Activated effector memory CD4-positive, alpha-beta T cell treated with anti-CD3 and anti-CD28 coated beads, Interleukin-2, amount 50 U/mL, for 16 hours (primary cell): ENCODE measurements at regions not wholly inside any gene's neighbourhood (a gene's known extent, or its start where the extent isn't known, plus 50 kb on each side); places are given as distances from the start of the nearest gene placed in this dataset.

ENCODE experiments used
- DNase-seq: peaks from one replicate; pipeline ENCODE4 v3.0.0-alpha.2; 2020

DNA sequence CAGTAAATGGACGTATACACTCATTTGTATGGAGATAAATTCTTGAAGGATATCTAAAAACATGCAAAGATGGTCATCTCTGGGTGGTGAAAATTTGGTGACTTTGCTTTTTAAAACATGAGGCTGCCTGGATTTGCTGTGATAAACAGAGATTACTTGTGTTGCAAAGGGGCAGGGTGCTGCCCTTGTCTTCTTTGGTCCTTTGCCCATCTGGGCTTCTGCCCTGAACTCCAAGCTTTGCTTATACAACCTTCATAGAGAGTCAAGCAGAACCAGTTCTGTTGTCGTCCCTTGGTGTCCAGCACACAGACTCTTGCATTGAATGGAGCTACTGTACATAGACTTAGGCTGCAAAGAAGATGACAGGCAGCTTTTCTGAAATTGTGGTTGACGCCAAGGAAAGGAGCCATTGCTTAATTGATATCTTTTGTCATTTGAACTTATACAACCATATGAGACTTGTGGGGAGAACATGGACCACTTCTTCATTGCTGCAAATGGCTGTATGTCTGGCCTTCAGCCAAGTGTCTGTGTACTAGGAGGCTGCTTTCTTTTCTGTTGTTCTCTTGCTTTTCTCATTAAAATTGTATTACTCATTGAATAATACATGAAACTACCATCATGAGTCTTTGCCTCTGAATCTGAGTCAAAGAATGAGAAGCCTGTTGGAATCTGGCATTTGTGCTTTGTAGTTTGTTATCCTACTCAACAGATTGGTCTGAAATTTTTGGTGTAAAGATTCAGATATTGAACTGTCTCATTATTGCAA lies 152.5 kb downstream of the DMRT2 start:
- DNase-seq, result no peak

DNA sequence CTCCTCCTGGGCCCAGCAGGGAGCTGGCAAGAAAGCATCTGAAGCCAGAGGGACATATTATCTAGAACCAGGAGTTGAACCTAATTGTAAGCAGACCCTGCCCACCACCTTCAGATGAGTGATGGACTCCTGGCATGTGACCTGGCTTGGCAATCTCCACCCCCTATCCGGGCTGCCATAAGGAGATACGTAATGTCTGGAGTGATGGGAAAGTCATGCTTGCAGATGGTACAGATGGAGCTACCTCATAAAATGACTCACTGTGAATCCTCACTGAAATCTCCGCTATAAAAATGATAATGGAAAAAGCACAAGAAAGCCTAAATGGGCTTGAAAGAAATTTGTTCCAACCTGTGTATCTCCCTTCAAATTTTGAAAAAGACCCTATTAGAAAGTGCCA lies 157.5 kb downstream of the DMRT2 start:
- DNase-seq, result no peak

DNA sequence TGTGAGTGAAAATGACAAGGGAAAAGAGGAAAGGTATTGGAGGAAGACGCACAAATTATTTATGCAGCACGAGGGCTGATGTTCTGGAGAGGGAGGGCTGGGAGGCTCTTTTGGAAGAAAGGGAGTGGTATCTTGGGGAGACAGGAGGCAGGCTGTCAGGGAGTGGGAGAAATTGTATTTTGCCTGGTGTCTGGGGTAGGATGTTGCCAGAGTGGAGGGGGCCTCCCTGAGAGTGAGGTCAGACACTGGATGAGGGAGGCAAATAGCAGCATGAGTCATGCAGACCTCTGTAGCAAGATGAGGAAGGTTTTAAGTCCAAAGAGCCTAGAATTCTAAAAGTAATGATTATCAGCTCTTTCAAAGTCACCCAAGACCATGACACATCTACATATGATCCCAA lies 158.0 kb downstream of the DMRT2 start:
- no peak for DNase-seq

DNA sequence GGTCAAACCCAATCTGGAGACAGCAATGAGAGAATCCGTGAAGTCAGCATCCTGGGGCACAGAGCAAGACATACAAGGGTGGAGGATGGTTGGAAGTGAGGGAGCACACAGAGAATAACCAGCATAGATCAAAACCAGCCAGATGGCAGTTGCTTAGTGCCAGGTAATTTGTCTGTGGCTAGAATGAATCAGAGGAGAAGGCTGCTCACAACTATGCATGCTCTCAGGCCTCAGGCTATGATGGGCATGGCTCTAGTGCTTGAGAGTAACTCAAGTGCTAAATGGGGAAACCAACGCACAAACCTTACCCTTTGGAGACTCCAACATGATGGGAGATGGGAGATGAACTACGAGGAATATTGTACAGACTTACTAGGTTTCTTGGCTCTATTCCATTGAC lies 160.8 kb downstream of the DMRT2 start:
- no peak for DNase-seq

DNA sequence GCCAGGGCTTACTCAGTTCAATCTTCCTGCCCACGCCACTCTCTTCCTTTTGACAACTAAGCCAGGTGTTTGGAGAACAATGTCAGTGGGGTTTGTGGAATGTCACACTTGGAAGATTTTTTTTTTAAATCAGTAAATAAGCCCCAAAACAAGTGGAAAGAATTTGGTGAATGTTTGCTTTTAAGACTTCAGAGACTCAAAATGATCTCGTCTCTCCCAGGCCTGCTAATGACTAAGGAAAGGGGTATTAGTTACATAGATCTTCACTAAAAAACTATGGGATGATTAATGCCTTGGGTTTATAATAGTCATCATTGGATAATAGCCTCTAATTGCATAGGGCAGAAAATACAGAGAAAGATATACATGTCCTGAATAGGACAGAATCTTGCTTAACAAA lies 166.4 kb downstream of the DMRT2 start:
- no peak for DNase-seq

- no peak for DNase-seq
Observed at GRCh38 chr9:1217076-1217475, 166.9 kb downstream of the DMRT2 start.

DNA sequence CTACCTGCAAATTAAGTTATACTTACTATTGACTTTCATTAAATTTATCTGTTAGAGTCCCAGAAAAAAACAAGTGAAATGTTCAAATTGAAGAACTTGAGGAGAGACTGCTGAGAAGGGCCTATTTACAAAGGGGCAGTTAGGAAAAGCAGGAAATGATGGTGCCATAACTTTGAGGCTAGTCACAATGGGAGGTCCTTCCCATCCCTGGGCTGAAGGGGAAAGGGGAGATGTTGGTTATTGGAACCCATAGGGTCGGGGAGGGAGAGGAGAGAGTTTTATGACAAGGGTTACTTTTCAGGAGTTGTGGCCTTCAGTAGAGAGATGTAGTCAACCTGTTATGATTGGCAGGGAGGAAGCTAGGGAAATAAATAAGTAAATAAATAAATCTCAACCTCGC lies 169.1 kb downstream of the DMRT2 start:
- DNase-seq, result no peak

DNA sequence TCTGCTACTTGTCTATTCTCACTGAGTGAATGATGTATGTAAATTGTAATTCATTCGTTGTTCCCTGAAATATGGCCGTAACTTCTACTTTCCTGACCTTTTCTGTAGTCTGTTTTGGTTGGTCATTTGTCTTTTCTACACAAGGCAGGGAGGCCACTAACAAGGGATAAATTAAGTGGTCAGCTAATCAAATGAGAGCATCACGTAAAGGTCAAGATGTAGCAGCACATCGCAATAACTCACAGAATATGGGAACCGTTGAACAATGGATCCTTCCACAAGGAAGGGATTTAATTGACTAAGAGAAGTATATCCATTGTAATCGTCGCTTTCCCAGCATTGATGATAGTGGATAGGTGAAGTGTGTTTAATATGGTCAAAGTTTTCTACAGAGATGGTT lies 171.1 kb downstream of the DMRT2 start:
- DNase-seq, result no peak

- DNase-seq, result no peak
Observed at GRCh38 chr9:1222511-1222910, 172.4 kb downstream of the DMRT2 start.

GRCh38 chr9:1231998-1232919 lies 182.1 kb downstream of the DMRT2 start:
- no peak for DNase-seq

- no peak for DNase-seq
Observed at GRCh38 chr9:1233568-1233967, 183.4 kb downstream of the DMRT2 start.

GRCh38 chr9:1235650-1236049 lies 185.5 kb downstream of the DMRT2 start:
- no peak for DNase-seq

DNA sequence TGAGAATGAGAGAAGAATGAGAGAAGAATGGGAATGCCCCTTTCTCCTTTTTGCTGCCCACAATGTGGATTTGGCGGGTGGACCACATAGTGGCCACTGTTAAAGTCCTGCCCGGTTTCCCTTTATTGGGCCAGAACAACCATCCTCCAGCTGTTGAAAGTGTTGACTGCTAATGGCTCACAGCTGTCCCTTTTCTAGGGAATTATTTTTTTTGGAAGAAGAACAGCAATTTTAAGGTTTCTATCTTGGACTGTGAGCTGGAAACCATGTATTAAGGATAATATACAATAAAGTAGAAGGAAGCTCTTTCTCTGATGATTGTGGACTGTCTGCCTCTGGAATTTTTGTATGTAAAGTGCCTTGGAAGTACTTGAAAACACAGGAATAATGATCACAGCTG lies 185.9 kb downstream of the DMRT2 start:
- no peak for DNase-seq

- DNase-seq, result no peak
Observed at GRCh38 chr9:1238407-1238806, 188.2 kb downstream of the DMRT2 start.

DNA sequence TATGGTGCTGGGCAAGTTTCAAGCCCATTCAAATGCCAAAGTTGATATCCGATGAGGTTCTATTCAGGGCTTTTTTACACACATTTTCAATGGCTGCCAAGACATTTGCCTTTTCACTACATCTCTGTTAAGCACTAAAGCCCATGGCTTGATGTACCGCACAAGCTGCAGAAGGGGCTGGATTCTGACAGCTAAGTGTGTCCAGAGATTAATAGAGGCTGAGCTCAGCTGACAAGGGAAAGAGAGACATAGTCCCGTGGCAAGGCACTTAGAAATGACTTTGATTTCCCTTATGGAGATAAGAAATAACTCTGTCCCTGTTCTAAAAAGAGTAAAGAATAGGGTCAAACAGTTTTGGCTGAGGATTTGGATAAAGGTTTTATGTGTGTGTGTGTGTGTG lies 198.6 kb downstream of the DMRT2 start:
- no peak for DNase-seq

DNA sequence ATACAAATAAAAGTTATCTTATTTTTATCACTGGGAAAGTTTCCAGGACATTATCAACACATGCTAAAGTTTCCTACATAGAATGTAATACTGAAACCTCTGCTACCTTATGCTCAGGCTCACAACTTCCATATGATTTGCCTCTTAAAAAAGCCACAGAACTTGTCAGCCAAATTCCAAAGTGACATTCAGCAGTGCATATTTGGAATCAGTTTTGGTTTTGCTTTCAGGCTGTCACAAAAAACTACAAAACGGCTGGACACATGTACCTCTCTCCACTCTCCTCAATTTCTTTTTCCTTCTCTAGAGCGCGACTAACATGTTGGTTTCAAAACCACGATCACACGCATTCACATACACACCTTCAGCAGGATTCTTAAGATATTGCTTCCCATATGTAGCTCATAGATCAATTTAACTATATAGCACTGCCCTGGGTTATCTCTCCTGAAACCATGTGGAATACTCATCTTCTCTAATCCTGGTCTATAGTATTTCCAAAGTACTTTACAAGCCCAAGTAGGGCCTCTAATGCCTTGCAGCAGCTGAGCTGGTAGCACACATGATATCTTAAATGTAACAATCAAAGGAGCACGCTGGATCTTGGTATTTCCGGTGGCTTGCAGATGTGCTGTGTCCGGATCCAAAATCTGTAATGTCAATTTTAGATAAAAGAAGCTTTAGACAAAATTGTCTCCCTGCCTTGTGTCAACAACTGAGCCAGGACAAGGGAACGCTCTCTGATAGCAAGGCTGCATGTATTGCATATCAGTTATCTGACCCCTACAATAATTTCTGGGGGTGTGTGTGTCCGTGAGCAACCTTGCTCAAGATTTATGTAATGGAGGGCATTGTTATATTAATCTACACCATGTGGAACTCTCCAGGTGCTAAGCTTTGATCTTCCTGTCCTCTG lies 203.2 kb downstream of the DMRT2 start:
- DNase-seq, result no peak

GRCh38 chr9:1254071-1254470 lies 203.9 kb downstream of the DMRT2 start:
- no peak for DNase-seq

DNA sequence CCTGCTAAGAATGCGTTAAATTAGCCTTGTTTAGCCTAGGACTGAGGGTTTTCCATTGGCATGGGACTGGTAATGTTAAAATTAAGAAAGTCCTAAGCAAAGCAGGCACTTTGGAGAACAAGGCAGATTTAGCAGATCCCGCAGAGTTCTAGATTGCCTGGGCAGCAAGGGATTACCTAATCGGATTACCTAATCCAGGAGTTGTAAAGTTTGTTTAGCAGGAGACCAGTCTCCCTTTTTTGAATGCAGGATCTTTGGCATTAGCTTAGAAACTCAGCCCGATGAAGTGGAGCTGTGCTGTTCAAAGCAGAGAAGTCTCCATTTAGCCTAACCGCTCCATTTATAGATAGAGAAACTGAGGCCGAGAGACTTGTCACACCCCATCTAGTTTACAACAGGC lies 206.0 kb downstream of the DMRT2 start:
- DNase-seq, result no peak

DNA sequence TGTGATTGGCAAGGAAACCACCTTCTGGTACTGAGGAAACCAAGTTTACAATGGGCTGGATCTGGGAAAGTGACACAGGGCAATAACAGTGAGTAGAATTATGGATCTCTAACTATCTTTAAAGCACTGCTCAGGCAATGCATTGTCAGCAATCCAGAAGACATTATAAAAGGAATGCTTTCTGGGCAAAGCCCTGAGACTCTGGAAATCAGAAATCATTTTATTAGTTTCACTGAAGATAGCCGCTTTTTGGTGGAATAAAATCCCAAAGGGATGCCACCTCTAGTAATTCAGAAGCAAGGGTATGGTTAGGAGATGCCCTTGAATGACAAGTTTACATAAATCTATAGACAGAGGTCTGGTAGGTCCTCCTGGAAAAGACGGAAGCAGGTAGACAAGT lies 211.1 kb downstream of the DMRT2 start:
- no peak for DNase-seq

DNA sequence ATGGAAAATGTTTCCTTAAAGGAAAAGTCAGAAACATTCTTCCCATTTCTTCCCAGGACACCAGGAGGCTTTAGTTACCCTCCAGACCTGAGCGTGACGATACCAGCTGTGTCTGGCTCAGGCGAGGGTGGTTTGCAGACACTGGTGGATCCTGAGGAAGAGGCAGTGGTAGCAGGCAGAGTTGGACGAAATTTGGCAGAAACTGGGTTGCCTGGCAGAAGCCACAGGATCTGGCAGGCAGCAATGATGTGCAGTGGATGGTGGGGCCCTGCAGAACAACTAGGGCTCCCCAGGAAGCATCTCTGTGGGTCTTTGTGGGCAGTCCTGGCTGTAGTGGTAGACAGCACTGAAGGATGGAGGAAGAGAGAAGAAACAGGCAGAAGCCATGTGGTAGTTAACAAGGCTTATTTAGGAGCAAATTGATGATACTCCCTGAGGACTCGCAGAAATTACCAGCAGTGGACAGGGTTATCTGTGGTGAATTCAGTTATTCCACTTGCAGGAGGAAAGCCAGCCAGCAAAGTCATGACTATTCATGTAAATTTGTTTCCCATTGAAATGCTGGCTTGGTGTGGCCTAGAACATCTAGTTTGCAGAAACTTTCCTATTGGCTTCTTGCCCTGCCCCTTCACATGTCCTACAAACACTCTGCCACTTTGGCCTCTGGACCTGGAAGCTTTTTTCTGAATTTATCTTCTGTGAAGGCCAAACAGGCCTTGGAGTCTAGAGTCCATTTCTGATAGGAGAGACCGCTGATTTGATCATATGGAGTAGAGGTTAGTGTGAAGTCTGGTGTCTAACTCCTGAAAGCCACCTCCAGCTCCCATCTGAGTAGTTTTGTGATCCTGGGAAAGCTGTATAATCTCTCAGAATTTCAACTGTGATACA lies 212.0 kb downstream of the DMRT2 start:
- DNase-seq, result no peak

- DNase-seq, result no peak
Observed at GRCh38 chr9:1267141-1267570, 217.0 kb downstream of the DMRT2 start.

GRCh38 chr9:1267581-1267980 lies 217.4 kb downstream of the DMRT2 start:
- DNase-seq, result no peak
